T-helper 1 cell (primary cell): ENCODE measurements at regions not wholly inside any gene's neighbourhood (a gene's known extent, or its start where the extent isn't known, plus 50 kb on each side); places are given as distances from the start of the nearest gene placed in this dataset.
"Not testable (repeated sequence)": the region's sequence is repeated elsewhere in the genome, so short reads cannot be mapped to it uniquely, and the experiment has no call there.

ENCODE experiments used
- DNase-seq, 5 donors: peaks; one replicate each; pipeline ENCODE4 v3.0.0-alpha.2; 2012 to 2020

DNA sequence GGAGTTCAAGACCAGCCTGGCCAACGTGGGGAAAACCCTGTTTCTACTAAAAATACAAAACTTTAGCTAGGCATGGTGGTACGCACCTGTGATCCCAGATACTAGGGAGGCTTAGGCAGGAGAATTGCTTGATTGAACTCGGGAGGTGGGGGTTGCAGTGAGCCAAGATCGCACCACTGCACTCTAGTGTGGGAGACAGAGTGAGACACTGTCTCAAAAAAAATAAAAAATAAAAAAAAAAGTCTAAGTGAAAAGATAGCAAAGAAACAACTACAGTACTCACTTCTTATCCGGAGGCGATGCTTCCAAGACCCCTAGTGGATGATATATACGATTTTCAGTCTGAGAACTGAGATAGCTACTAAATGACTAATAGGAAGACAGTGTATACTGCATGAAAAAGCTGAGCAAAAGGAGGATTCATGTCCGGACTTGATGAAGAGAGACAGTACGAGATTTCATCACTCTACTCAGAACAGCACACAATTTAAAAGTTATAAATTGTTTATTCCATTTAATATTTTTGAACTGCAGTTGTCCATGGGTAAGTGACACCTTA, 138.7 kb upstream of the GOLGA6L6 start:
- DNase-seq: not testable (repeated sequence)

DNA sequence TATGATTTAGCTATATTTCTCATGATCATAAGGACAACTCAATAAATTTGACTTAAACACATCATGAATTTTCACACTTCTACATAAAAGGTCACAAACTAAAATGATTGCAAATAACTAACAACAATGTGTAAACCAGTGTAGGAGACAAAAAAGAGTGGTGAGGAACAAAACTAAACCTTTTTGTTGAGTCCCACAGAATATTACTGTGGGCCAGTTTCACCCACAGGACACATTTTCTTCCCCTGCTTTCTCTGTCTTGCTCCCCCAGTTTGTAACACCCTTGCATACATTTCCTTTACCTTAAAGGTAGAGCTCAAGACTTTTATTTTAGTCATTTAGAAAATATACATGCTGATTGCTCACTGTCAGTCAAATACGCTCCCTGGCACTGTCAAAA, 130.9 kb upstream of the GOLGA6L6 start:
- no peak for DNase-seq

DNA sequence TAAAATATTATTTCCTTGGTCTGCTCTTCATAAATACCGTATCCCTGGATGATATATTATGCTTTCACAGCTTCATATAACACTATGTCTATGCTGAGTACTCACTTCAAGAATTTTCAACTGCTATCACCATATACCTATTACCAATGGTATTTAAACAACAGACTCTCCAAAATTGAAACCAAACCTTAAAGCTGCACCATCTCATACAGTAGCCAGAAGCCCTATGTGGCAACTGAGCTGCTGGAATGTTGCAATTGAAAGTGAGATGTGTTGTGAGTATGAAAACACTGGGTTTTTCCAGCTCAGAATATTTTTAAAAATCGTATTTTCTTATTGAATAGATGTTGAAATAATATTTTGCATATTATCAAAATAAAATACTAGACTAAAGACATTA, 130.1 kb upstream of the GOLGA6L6 start:
- DNase-seq: no peak

DNA sequence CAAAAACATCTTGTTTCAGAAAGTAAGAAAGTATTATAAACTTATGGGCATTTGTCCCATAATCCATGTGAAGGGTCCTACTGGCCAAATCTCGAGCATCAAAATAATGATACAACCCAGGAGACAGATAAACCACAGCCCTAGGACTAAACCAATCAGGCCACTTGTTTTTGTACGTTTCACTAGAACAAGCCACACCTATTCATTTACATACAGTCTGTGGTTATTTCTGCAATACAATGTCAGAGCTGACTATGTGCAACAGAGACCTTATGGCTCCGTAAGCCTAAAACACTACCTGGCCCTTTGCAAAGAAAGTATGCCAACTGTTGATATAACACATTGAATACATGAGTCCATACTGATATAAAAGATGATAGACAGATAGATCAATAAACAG, 124.8 kb upstream of the GOLGA6L6 start:
- not testable (repeated sequence) for DNase-seq

DNA sequence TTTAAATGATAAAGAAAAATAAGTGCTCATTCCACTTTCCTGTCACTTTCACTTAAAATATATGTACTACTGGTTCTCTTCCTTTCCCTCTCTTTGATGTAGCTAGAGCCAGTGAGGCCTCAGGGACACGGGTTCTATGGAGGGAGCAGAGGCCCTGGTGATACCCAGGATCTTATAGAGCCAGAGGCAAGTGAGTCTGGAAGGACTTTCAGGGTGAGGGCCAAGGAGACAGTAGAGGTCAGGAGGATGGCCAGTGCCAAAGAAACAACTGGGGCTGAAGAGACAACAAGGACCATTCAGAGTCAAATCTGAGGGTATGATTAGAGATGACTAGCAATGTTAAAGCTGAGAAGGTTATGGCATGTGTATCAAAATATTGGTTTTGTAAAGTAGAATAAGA, 124.1 kb upstream of the GOLGA6L6 start:
- no peak for DNase-seq

DNA sequence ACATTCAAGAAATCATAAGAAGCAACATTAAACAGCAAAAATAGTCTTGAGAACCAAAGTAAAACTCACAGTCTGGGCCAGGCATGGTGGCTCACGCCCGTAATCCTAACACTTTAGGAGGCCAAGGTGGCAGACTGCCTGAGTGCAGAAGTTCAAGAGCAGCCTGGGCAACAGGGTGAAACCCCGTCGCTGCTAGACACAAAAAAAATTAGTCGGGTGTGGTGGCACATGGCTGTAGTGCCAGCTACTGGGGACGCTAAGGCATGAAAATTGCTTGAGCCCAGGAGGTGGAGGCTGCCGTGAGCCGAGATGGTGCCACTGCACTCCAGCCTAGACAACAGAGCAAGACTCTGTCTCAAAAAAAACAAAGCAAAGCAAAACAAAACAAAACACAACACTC, 117.7 kb upstream of the GOLGA6L6 start:
- DNase-seq: no peak

DNA sequence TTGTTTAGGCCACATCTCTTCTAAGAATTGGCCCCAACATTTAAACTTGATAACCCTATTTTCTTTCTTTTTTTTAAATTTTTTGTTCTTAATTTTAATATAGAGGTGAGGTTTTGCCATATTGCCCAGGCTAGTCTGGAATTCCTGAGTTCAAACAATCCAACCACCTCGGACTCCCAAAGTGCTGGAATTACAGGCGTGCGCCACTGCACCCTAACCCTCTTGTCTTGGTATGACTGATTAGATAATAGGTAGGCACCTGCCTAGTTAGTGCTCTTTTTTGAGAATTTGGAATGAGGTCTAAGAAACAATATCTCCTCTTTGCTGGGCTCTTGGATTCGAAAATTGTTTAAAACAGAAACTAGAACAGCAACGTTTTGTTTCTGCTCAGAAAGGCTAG, 116.4 kb upstream of the GOLGA6L6 start:
- no peak for DNase-seq

DNA sequence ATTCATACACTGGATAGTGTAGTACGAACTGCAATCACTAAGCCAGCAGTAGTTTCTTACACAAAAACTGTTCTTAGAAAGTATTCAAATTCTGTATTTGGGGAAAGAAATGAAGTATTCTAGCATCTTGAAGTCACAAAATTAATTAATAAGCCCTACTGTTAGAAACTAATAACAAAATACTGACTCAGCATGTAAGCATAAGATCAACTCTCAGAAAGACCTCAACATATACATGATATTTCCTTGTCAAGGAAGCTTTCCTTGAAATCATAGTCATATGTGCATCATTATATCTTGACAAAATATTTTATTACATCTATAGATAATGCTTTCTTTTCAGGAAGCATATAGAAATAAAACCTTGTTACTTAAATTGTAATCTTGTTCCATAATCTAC, 115.5 kb upstream of the GOLGA6L6 start:
- no peak for DNase-seq

DNA sequence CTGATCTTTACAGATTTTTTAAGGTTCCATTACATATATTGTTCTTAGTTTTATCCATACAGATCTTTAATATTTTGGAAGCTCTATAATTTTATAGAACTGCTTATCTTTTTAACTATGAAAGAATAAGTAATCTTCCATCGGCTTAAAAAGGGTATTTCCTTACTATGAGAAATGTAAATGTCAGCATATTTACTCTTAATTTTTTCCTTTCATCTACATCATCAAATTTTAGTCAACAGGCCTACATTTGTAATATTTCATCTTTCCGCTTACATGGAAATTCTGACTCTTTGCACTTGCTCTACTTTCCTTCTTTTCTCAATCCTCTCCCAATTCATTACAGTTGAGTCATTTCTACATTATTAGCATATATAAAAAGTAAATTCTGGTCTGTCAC, 111.3 kb upstream of the GOLGA6L6 start:
- no peak for DNase-seq

DNA sequence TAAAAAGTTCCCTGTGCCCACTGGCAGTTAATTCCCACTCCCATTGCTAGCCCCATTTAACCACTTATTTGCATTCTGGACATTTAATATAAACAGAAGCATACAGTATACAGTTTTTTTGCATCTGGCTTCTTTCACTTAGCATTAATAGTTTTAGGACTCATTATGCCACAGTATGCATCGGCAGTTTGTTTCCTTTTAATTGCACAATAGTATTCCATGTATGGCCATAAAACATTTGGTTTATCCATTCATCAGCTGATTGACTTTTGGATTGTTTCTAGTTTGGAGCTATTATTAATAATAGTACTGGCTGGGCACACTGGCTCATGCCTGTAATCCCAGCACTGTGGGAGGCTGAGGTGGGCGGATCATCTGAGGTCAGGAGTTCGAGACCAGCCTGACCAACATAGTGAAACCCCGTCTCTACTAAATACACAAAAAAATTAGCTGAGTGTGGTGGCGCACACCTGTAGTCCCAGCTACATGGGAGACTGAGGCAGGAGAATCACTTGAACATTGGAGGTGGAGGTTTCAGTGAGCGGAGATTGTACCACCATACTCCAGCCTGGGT, 106.9 kb upstream of the GOLGA6L6 start:
- not testable (repeated sequence) for DNase-seq

DNA sequence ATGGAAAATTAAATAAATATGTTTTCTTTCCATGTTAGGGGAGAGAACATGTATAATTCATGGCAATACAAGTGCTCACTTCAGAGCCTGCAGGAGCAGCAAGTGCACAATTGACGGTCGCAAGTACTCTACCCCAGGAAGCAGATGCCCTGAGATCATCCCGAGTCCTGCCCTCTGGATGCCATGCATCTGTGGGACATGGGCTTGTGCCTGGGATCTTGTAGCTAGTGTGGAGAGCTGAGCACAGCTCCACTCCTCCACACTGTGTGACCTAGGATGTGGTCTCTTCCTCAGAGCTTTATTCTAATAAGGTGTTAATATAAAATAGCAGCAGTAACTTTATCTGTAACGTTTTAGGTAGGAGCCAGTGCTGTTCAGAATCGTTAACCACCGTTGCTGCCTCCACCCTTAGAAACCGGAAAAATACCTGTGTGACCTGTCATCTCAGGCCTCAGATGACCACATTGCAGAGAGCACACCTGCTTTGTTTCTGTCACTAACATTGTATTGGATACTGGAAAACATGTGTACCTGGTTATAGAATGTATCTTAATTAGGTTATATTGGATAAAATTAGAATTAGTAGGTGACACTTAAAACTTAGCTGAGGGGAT, 105.0 kb upstream of the GOLGA6L6 start:
- no peak for DNase-seq

DNA sequence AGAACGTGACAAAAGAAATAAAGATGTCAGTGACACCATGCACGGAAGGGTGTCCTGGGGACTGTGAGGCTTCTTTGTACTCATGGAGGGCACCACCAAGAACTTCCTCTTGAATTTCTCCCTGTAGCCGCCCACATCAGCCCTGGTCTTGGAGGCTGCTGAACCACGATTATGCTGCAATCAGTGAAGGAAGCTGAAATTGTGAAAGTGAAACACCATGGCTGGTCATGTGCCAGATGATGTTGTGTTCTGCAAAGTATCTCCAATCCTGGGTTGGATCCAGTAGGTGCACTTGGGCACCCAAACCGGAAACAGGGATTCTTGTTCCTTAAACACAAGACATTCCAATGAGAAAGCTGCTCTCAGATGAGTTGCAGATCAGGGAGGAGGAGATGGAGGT, 104.4 kb upstream of the GOLGA6L6 start:
- peak in 1 of 5 donors; percentile 68 for DNase-seq

DNA sequence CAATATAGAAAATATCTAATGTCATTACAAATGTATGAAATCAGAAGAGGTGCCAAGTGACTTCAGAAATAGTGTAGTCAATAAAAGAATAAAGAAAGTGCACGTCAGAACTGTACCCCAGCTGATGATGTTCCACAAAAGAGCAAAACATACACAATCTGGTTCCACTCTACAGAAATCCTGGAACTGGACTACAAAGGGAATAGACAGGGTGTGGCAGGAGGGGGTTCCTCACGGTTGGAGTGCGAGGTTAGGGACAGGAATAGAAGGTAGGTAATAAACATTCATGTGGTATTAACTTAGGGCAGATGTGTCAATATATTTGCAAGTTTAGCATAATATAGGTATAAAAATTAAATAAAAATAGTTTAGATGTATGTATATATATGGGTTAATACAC, 103.3 kb upstream of the GOLGA6L6 start:
- no peak for DNase-seq

DNA sequence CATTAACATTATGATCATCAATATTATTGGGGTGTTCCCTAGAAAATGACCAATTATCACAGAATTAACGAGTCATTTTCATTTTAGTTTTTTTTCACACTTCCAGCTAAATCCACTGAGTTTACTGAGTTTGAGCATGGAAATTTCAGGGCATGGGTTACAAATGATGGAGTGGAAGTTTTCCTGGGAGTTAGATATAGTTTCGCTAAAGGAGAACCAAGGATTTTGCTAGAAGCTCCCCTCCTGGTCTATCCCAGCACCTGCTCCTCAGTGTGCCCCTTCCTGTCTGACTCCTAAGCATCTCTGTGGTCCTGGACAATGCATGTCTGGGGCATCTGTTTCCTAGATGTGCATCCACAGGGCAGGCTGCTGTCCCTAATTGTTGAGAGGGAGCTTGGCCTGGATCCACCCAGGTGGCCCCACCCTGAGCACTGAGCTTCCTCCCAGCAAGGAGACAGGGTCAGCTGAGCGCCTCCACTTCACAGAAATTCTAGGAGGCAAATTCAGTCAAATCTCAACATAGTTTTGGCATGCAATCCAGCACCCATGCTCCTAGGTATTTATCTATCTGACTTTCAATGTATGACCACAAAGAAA, 102.3 kb upstream of the GOLGA6L6 start:
- no peak for DNase-seq

DNA sequence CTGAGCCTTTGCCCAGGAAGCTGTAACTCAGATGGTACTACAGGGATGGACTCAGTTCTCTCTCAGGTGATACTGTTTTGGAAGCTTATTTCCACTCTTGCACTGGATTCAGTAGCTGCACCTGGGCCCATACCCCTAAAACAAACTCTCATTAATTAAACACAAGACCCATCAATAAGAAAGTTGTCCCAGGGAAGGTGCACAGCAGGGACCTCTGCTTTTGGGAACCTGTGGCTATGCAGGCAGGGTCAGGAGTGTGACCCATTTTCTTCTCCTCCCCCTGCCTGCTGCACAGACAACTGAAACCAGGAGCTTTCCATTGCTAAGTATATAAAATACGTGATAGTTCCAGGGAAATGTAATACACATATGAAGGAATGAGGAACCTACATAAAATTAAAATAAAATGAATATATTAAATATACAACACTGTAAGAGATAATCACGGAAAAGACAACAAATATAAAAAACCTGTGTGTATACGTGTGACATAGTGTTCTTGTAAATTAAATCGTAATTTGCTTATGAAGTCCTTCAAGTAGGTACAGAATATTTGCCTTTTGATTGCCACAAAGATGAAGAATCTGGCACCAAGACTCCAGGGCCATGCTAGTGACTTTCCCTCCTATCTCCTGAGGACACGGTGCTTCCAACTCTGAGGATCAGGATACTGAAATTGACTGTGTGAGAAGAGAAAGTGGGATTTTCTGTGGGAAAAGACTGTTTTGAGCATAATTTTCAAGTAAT, 101.6 kb upstream of the GOLGA6L6 start:
- DNase-seq: no peak

DNA sequence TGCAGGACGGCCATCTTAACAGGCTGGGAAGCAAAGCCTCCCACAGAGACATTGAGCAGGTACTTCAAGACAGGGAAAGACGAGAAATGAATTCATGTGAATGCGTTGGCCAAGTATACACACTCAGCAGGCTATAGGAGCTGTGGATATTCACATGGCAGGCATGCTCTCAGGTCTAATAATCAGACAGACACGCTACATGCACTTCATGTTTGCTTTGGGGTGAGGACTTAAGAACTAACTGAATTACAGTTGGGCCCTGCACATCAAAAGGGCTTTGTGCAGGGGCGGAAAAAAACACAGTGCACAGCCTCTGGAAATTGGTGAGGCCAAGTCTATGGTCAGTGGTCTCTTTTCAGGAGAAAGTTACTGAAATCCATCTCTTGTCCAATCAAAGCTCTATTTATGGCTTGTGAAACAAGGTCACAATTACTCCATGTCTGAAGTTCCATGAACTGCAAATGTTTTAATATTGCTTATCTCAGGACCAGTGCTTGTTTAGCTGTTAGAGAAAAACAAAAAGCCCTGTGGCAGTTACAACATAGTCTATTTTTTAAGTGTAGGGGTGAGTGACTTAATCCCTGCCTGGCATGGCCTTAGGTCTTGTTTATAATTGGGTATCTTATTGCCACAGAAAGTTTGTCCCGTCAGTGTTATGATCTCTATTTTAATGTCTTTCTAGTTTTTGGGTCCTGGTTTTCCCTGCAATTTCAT, 100.6 kb upstream of the GOLGA6L6 start:
- no peak for DNase-seq

DNA sequence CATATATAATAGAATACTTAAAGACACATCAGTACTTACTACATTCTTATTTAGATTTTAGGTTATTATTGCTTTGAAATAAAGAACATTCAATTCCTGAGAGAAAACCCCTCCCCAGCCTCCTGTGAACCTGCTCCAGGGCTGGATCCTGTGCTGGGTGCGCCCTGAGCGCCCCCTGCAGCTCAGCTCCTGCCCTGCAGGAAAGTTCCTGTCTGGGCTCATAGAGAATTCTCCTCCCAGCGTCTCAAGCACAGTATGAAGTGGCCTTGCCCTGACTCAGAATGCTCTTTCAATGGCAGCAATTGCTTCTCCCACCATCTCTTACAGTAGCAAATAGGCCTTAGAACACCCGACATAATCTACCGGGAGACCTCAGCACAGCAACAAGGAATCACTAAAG, 98.8 kb upstream of the GOLGA6L6 start:
- DNase-seq: not testable (repeated sequence)

DNA sequence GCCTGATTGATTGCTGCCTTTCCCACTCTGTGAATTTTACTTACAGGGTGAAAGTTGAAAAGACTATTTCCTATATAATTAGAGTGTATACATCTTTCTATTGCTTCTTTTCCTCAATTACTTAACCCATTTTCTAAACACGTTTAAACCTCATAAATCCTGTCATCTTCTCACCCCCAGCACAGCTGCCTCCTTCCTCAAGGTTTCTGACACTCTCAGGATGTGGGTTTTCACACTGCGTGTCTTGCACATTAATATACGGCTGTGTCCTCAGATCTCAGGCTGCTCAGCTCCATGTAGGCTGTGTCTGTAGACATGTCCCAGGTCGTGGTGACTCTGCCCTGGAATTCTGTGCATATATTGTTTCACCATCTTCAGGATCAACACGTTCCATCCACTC, 97.6 kb upstream of the GOLGA6L6 start:
- not testable (repeated sequence) for DNase-seq

DNA sequence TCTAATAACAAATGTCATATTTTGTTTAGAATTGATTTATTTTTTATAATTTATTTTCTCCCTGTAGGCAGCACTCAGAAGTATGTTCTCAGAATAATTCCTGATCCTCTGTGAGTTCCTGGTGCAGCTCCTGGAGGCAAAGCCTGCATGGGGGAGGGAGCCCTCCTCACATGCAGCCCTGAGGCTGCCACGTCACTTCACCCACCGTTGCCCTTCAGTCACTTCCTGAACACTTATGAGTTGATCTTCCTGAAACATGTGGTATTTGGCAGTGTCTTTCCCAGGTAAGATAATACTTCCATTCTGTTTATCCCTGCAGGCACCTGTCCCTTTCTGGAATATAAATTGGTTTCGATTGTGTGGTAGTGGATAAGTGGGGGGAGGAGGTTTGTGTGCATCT, 95.9 kb upstream of the GOLGA6L6 start:
- not testable (repeated sequence) for DNase-seq

DNA sequence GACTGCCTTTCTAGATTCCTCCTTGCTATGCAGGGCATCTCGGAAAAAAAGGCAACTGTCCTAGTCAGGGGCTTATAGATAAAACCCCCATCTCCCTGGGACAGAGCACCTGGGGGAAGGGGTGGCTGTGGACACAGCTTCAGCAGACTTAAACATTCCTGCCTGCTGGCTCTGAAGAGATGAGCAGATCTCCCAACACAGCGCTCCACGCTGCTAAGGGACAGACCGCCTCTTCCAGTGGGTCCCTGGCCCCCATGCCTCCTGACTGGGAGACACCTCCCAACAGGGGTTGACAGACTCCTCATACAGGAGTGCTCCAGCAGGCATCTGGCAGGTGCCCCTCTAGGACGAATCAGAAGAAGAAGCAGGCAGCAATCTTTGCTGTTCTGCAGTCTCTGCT, 87.9 kb upstream of the GOLGA6L6 start:
- DNase-seq: not testable (repeated sequence)

DNA sequence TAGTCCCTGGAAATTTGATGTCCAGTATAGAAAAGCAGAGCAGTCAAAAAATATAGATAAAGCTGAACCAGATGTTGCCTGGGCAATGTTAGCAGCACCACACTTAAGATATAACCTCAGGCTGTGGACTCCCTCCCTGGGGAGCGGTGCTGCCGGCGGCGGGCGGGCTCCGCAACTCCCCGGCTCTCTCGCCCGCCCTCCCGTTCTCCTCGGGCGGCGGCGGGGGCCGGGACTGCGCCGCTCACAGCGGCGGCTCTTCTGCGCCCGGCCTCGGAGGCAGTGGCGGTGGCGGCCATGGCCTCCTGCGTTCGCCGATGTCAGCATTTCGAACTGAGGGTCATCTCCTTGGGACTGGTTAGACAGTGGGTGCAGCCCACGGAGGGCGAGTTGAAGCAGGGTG, 86.9 kb upstream of the GOLGA6L6 start:
- not testable (repeated sequence) for DNase-seq

DNA sequence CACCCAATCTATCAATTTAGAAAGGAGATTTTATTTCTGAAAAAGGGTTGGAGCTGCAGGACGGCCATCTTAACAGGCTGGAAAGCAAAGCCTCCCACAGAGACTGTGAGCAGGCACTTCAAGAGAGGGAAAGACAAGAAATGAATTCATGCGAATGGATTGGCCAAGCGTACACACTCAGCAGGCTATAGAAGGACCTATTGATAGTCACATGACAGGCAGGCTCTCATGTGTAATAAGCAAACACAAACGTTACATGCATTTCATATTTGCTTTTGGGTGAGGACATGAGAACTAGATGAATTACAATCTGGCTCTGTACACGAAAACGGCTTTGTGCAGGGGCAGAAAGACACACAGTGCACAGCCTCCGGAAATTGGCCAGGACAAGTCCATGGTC, 83.9 kb upstream of the GOLGA6L6 start:
- not testable (repeated sequence) for DNase-seq

DNA sequence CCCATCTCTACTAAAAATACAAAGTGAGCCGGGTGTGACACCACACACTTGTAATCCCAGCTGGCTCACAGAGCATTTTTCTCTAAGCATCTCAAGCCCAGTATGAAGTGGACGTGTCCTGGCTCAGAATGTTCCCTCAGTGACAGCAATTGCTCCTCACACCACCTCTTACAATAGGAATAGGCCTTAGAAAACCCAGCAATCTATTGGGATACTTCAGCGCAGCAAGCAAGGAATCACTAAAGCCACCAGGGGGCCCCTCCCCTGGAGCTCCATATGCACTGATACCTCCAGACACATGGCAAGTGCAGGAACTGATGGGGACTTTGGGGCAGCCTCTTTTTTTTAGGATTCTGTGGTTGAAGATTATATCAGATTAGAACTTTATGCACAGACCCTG, 82.5 kb upstream of the GOLGA6L6 start:
- DNase-seq: not testable (repeated sequence)
